A549 (cell line): ENCODE measurements at regions not wholly inside any gene's neighbourhood (a gene's known extent, or its start where the extent isn't known, plus 50 kb on each side); places are given as distances from the start of the nearest gene placed in this dataset.

ENCODE experiments used
- ATAC-seq, 2 experiments: fragments of 200-7000 bp in 1 of 2; fragments of >200 bp in 1 of 2; cut with Nextera tagmentation in 1 of 2; cut with Tn5 transposase in 1 of 2; 3 replicates each; pipeline versions ENCODE4 v1.8.0 to v1.9.1; 2018 to 2020; ENCODE audit warnings: mild to moderate bottlenecking in 1 of 2, moderate library complexity in 1 of 2
- CTCF ChIA-PET: fragments of 300-600 bp; sonication (Branson Sonifier 250); formaldehyde crosslinking; extraction: SDS; loops from one replicate; lab custom pipeline; 2021; ENCODE audit warnings: antibody characterized with exemption, inconsistent platforms; lab: Yijun Ruan, JAX
- POLR2A ChIA-PET: fragments of 350-600 bp; formaldehyde crosslinking; extraction: SDS; loops from one replicate; lab custom pipeline; 2021; ENCODE audit warnings: antibody characterized with exemption, inconsistent platforms; lab: Yijun Ruan, JAX
- DNase-seq, 2 experiments: peaks; one replicate each; pipeline versions ENCODE4 v3.0.0 to v3.0.0-alpha.2; 2011 to 2016; ENCODE audit warnings: low read depth in 1 of 2, low spot score in 1 of 2
- FAIRE-seq: peaks from 2 replicates; lab custom pipeline; 2011; peaks lifted over from hg19 to GRCh38; lab: Jason Lieb, UNC
- H3K27ac ChIP-seq, 2 experiments: fragments of >200 bp; sonication (Bioruptor Twin); formaldehyde crosslinking; 3 replicates each; pipeline ENCODE4 v1.5.1; 2016 to 2017
- H3K4me1 ChIP-seq: fragments of >200 bp; sonication (Bioruptor Twin); formaldehyde crosslinking; 3 replicates; pipeline ENCODE4 v1.6.1; 2016
- H3K4me2 ChIP-seq: fragments of >200 bp; sonication (Bioruptor Twin); formaldehyde crosslinking; 3 replicates; pipeline ENCODE4 v1.6.1; 2016
- H3K4me3 ChIP-seq: fragments of >200 bp; sonication (Bioruptor Twin); formaldehyde crosslinking; 3 replicates; pipeline ENCODE4 v1.5.1; 2016
- H3K9me3 ChIP-seq: fragments of >200 bp; sonication (Bioruptor Twin); formaldehyde crosslinking; 3 replicates; pipeline ENCODE4 v1.6.1; 2016
- BCL3 ChIP-seq: fragments of >200 bp; sonication (Bioruptor Twin); formaldehyde crosslinking; IDR thresholded peaks from 3 replicates; pipeline ENCODE4 v1.6.1; 2016
- CEBPB ChIP-seq, 2 experiments: fragments of >200 bp in 1 of 2; sonication (Bioruptor Twin) in 1 of 2; formaldehyde crosslinking in 1 of 2; IDR thresholded peaks; 2 replicates each; pipeline ENCODE4 v1.6.1; 2012 to 2016
- E2F6 ChIP-seq: IDR thresholded peaks from 2 replicates; pipeline ENCODE4 v1.6.1; 2012; ENCODE audit warnings: low read depth, borderline replicate concordance
- ESRRA ChIP-seq: fragments of 150-350 bp; IDR thresholded peaks from 2 replicates; pipeline ENCODE4 v1.6.1; 2014; ENCODE audit warnings: mild to moderate bottlenecking, low read length, borderline replicate concordance
- FOSL2 ChIP-seq, 2 experiments: fragments of 450-650 bp in 1 of 2; fragments of >200 bp in 1 of 2; sonication (Bioruptor Twin) in 1 of 2; formaldehyde crosslinking; IDR thresholded peaks; 2 replicates each; pipeline versions ENCODE4 v1.5.0 to v1.6.1; 2016 to 2020; ENCODE audit warnings: mild to moderate bottlenecking in 1 of 2, moderate library complexity in 1 of 2
- HEYL ChIP-seq: fragments of 250-450 bp; sonication (Bioruptor Pico); IDR thresholded peaks from 2 replicates; pipeline ENCODE4 v1.8.0; 2021; ENCODE audit warnings: mild to moderate bottlenecking, moderate library complexity
- HOXA7 ChIP-seq: fragments of 250-450 bp; sonication (Bioruptor Pico); IDR thresholded peaks from 2 replicates; pipeline ENCODE4 v1.5.0; 2020; ENCODE audit warnings: mild to moderate bottlenecking, moderate library complexity
- KDM1A ChIP-seq: fragments of 200-600 bp; sonication (generic); IDR thresholded peaks from 2 replicates; pipeline ENCODE4 v1.6.1; 2016; ENCODE audit warnings: low read depth, mild to moderate bottlenecking
- MAZ ChIP-seq: fragments of 150-350 bp; IDR thresholded peaks from 2 replicates; pipeline ENCODE4 v1.6.1; 2014; ENCODE audit warnings: antibody characterized with exemption, low read depth, low read length, borderline replicate concordance
- NPAS2 ChIP-seq: fragments of 250-450 bp; sonication (Bioruptor Pico); IDR thresholded peaks from 2 replicates; pipeline ENCODE4 v1.8.0; 2022; ENCODE audit warnings: mild to moderate bottlenecking, moderate library complexity, borderline replicate concordance
- NR3C1 ChIP-seq: fragments of >200 bp; sonication (Bioruptor Twin); formaldehyde crosslinking; IDR thresholded peaks from 3 replicates; pipeline ENCODE4 v1.6.1; 2017
- PBX3 ChIP-seq: IDR thresholded peaks from 2 replicates; pipeline ENCODE4 v1.6.1; 2012
- POLR2A ChIP-seq: IDR thresholded peaks from 2 replicates; pipeline ENCODE4 v1.6.1; 2012; ENCODE audit warnings: mild to moderate bottlenecking, low read length
- POLR2AphosphoS2 ChIP-seq: conservative IDR thresholded peaks from 2 replicates; pipeline ENCODE4 v1.6.1; 2012; ENCODE audit warnings: low read length, improper control_type of control experiment, inconsistent platforms
- RCOR1 ChIP-seq: fragments of 150-350 bp; IDR thresholded peaks from 2 replicates; pipeline ENCODE4 v1.6.1; 2014; ENCODE audit warnings: antibody characterized with exemption, low read length, low read depth
- REST ChIP-seq: fragments of 200-600 bp; sonication (generic); IDR thresholded peaks from 2 replicates; pipeline ENCODE4 v1.6.1; 2016; ENCODE audit warnings: antibody characterized with exemption, mild to moderate bottlenecking, moderate library complexity
- RNF2 ChIP-seq: fragments of 200-600 bp; sonication (generic); IDR thresholded peaks from 2 replicates; pipeline ENCODE4 v1.6.1; 2016; ENCODE audit warnings: low read depth, mild to moderate bottlenecking, antibody characterized with exemption, moderate library complexity, borderline replicate concordance
- TP53 ChIP-seq: fragments of 250-450 bp; sonication (Bioruptor Pico); IDR thresholded peaks from 2 replicates; pipeline ENCODE4 v1.5.0; 2021; ENCODE audit warnings: mild to moderate bottlenecking, moderate library complexity
- ZC3H11A ChIP-seq: fragments of 450-650 bp; IDR thresholded peaks from 2 replicates; pipeline ENCODE4 v1.6.1; 2014; ENCODE audit warnings: antibody characterized with exemption, mild to moderate bottlenecking
- ZSCAN20 ChIP-seq: fragments of 250-450 bp; sonication (Bioruptor Pico); IDR thresholded peaks from 2 replicates; pipeline ENCODE4 v1.8.0; 2022; ENCODE audit warnings: mild to moderate bottlenecking, moderate library complexity
- WGBS: methylation state at CpG from one replicate; pipeline ENCODE4 v1.1.6; 2017; ENCODE audit errors: missing lambda C conversion rate; 5-methylcytosine and 5-hydroxymethylcytosine counted together
- TF ChIP-seq, protein P1 (sequence below): fragments of >200 bp; sonication (Bioruptor Twin); formaldehyde crosslinking; IDR thresholded peaks from 2 replicates; pipeline ENCODE4 v1.6.1; 2016
- TF ChIP-seq, protein P2 (sequence below): fragments of 250-450 bp; sonication (Bioruptor Pico); IDR thresholded peaks from 2 replicates; pipeline ENCODE4 v1.5.0; 2020; ENCODE audit warnings: low read depth, mild to moderate bottlenecking, moderate library complexity
- TF ChIP-seq, protein P3 (sequence below): fragments of 450-650 bp; IDR thresholded peaks from 2 replicates; pipeline ENCODE4 v1.6.1; 2014; ENCODE audit warnings: antibody characterized with exemption
- TF ChIP-seq, protein P4 (sequence below): fragments of 250-450 bp; sonication (Bioruptor Pico); IDR thresholded peaks from 2 replicates; pipeline ENCODE4 v1.5.0; 2021; ENCODE audit warnings: mild to moderate bottlenecking, moderate library complexity, borderline replicate concordance

- ATAC-seq (no peak), DNase-seq (no peak), FAIRE-seq (no peak)
- POLR2A ChIA-PET, result no interaction called here
- 34% methylated on average over 5 of the region's 5 CpGs for WGBS
- TF ChIP-seq, protein P1, sequence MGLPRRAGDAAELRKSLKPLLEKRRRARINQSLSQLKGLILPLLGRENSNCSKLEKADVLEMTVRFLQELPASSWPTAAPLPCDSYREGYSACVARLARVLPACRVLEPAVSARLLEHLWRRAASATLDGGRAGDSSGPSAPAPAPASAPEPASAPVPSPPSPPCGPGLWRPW, result no peak
- TF ChIP-seq RCOR1, result no peak
- TF ChIP-seq ZSCAN20, result no peak
- no peak for TF ChIP-seq CEBPB (IDR thresholded peaks at IDR 0.05)
- TF ChIP-seq, protein P2, sequence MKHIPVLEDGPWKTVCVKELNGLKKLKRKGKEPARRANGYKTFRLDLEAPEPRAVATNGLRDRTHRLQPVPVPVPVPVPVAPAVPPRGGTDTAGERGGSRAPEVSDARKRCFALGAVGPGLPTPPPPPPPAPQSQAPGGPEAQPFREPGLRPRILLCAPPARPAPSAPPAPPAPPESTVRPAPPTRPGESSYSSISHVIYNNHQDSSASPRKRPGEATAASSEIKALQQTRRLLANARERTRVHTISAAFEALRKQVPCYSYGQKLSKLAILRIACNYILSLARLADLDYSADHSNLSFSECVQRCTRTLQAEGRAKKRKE, result no peak
- TF ChIP-seq KDM1A, result no peak
- TF ChIP-seq RNF2, result no peak
- TF ChIP-seq FOSL2 (IDR thresholded peaks at IDR 0.05), result no peak
- TF ChIP-seq FOSL2 (CRISPR knock-in tag; IDR thresholded peaks at IDR 0.05), result no peak
- no peak for TF ChIP-seq BCL3
- TF ChIP-seq, protein P3, sequence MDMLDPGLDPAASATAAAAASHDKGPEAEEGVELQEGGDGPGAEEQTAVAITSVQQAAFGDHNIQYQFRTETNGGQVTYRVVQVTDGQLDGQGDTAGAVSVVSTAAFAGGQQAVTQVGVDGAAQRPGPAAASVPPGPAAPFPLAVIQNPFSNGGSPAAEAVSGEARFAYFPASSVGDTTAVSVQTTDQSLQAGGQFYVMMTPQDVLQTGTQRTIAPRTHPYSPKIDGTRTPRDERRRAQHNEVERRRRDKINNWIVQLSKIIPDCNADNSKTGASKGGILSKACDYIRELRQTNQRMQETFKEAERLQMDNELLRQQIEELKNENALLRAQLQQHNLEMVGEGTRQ, result no peak
- TF ChIP-seq ESRRA, result no peak
- no peak for TF ChIP-seq HEYL
- TF ChIP-seq POLR2AphosphoS2, result no peak
- Histone ChIP-seq H3K27ac (no peak overlapping the region), H3K4me3 (no peak overlapping the region), H3K9me3 (no peaks in the 10 kb centered on the region), H3K4me2 (no peak overlapping the region), H3K4me1 (peaks cover 5% of the 10 kb centered on the region; the same call in 1 of the 3 replicates)
- CTCF ChIA-PET, result interaction anchor here (0.7 kb wide), 1 partner anchor 37 kb away, joined by 4 read pairs; no protein-coding TSS in a partner anchor
Observed at GRCh38 chr1:223482766-223483165, 89.6 kb downstream of the CCDC185 start.

DNA sequence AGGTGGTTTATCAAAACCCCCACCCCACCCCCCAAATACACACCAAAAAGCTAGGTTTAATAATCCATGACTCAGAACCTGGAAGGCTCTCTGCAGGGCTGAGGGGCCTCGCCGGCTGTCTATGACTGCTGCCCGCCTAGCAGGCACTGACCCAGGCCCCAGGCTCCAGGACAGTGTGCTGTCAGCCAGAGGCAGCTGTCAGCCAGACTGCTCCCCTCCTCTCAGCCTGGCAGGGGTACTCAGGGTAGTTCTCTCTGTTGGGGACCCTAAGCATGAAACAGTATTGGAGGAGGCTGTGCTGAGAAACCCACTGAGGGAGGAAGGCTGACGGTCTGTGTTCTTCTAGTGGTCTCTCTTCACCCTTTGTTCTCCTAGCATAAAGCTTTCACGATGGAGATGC is 90.3 kb downstream of the CCDC185 start:
- no peak for ATAC-seq
- TF ChIP-seq NR3C1, result no peak
- TF ChIP-seq REST, result no peak
- no peak for TF ChIP-seq E2F6
- TF ChIP-seq, protein P4, sequence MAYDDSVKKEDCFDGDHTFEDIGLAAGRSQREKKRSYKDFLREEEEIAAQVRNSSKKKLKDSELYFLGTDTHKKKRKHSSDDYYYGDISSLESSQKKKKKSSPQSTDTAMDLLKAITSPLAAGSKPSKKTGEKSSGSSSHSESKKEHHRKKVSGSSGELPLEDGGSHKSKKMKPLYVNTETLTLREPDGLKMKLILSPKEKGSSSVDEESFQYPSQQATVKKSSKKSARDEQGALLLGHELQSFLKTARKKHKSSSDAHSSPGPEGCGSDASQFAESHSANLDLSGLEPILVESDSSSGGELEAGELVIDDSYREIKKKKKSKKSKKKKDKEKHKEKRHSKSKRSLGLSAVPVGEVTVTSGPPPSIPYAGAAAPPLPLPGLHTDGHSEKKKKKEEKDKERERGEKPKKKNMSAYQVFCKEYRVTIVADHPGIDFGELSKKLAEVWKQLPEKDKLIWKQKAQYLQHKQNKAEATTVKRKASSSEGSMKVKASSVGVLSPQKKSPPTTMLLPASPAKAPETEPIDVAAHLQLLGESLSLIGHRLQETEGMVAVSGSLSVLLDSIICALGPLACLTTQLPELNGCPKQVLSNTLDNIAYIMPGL (CRISPR knock-in tag), result no peak
- TF ChIP-seq MAZ, result no peak
- TF ChIP-seq, protein P3, result no peak
- TF ChIP-seq HOXA7 (CRISPR knock-in tag), result no peak
- TF ChIP-seq FOSL2 (IDR thresholded peaks at IDR 0.05), result no peak
- no peak for TF ChIP-seq FOSL2 (CRISPR knock-in tag; IDR thresholded peaks at IDR 0.05)
- TF ChIP-seq POLR2A, result no peak
- TF ChIP-seq ZC3H11A, result no peak
- TF ChIP-seq TP53 (CRISPR knock-in tag), result no peak
- no peak for TF ChIP-seq PBX3
- TF ChIP-seq NPAS2 (CRISPR knock-in tag), result no peak
- CTCF ChIA-PET, result interaction anchor here (0.7 kb wide), 1 partner anchor 36 kb away, joined by 4 read pairs; no protein-coding TSS in a partner anchor
- WGBS, result 56% methylated on average over 5 of the region's 5 CpGs
- FAIRE-seq, result no peak
- Histone ChIP-seq H3K4me1 (peaks cover 5% of the 10 kb centered on the region; the same call in 1 of the 3 replicates), H3K4me3 (no peak overlapping the region), H3K27ac (no peak overlapping the region), H3K4me2 (no peak overlapping the region), H3K9me3 (no peaks in the 10 kb centered on the region)
- DNase-seq, result no peak
- POLR2A ChIA-PET, result no interaction called here
